WTC11 (cell line): ENCODE measurements at regions not wholly inside any gene's neighbourhood (a gene's known extent, or its start where the extent isn't known, plus 50 kb on each side); places are given as distances from the start of the nearest gene placed in this dataset.
"Not testable (repeated sequence)": the region's sequence is repeated elsewhere in the genome, so short reads cannot be mapped to it uniquely, and the experiment has no call there.

ENCODE experiments used
- ATF6 ChIP-seq: sonication (generic); formaldehyde crosslinking; IDR thresholded peaks from 2 replicates; pipeline ENCODE4 v1.8.1; 2023; ENCODE audit warnings: mild to moderate bottlenecking, missing genetic modification reagents
- CBFB ChIP-seq: sonication (generic); formaldehyde crosslinking; IDR thresholded peaks from 2 replicates; pipeline ENCODE4 v1.8.1; 2022; ENCODE audit warnings: mild to moderate bottlenecking, low read depth, missing genetic modification reagents
- CTCF ChIP-seq: fragments of 200-600 bp; IDR thresholded peaks from 2 replicates; pipeline ENCODE4 v1.8.0; 2022; ENCODE audit warnings: antibody characterized with exemption
- NFE2L1 ChIP-seq: sonication (generic); formaldehyde crosslinking; IDR thresholded peaks from 2 replicates; pipeline ENCODE4 v1.8.1; 2023; ENCODE audit warnings: missing genetic modification reagents
- NR3C1 ChIP-seq: sonication (generic); formaldehyde crosslinking; conservative IDR thresholded peaks from 2 replicates; pipeline ENCODE4 v1.8.1; 2023; ENCODE audit warnings: low read depth, mild to moderate bottlenecking, missing genetic modification reagents
- PRDM15 ChIP-seq: sonication (generic); formaldehyde crosslinking; IDR thresholded peaks from 2 replicates; pipeline ENCODE4 v1.8.0; 2022; ENCODE audit warnings: missing genetic modification reagents
- SP1 ChIP-seq: sonication (generic); formaldehyde crosslinking; conservative IDR thresholded peaks from 2 replicates; pipeline ENCODE4 v1.8.1; 2022; ENCODE audit warnings: missing genetic modification reagents
- TCF7 ChIP-seq: sonication (generic); formaldehyde crosslinking; IDR thresholded peaks from 2 replicates; pipeline ENCODE4 v1.8.0; 2022; ENCODE audit warnings: mild to moderate bottlenecking, low read depth, missing genetic modification reagents, moderate library complexity
- TP53 ChIP-seq: sonication (generic); formaldehyde crosslinking; IDR thresholded peaks from 2 replicates; pipeline ENCODE4 v1.8.1; 2023; ENCODE audit warnings: mild to moderate bottlenecking, missing genetic modification reagents

- TF ChIP-seq SP1 (CRISPR knock-in tag); CTCF; CBFB (CRISPR knock-in tag); PRDM15 (CRISPR knock-in tag); NFE2L1 (CRISPR knock-in tag); TP53 (CRISPR knock-in tag); ATF6 (CRISPR knock-in tag); NR3C1 (CRISPR knock-in tag); TCF7: not testable (repeated sequence)
Measured at GRCh38 chr1:120487542-120487941, 72.7 kb downstream of the NBPF8 start.
